G401 (cell line): ENCODE measurements at regions not wholly inside any gene's neighbourhood (a gene's known extent, or its start where the extent isn't known, plus 50 kb on each side); places are given as distances from the start of the nearest gene placed in this dataset.

ENCODE experiments used
- DNase-seq: peaks from one replicate; pipeline ENCODE4 v3.0.0-alpha.2; 2015; ENCODE audit warnings: low spot score
- in situ Hi-C: cut with HindIII; loops from 2 replicates; pipeline ENCODE4 v1.10.0; 2016; ENCODE audit warnings: low sequenced_read_pairs, mixed read lengths

- in situ Hi-C loops = no loop called here
- no peak for DNase-seq
Measured at GRCh38 chr10:59102394-59102793, 74.0 kb upstream of the PHYHIPL start.

GRCh38 chr10:59104186-59104585 is 72.3 kb upstream of the PHYHIPL start:
- DNase-seq = no peak
- in situ Hi-C loops = no loop called here

GRCh38 chr10:59106441-59106840 is 70.0 kb upstream of the PHYHIPL start:
- in situ Hi-C loops = no loop called here
- no peak for DNase-seq

- in situ Hi-C loops = no loop called here
- DNase-seq = no peak
Measured at GRCh38 chr10:59107147-59107546, 69.3 kb upstream of the PHYHIPL start.

GRCh38 chr10:59108296-59108870 is 68.1 kb upstream of the PHYHIPL start:
- in situ Hi-C loops = no loop called here
- DNase-seq = no peak

GRCh38 chr10:59108886-59109288 is 67.6 kb upstream of the PHYHIPL start:
- in situ Hi-C loops = no loop called here
- no peak for DNase-seq

- DNase-seq = no peak
- in situ Hi-C loops = no loop called here
Measured at GRCh38 chr10:59109826-59110225, 66.6 kb upstream of the PHYHIPL start.

GRCh38 chr10:59124187-59124586 is 52.3 kb upstream of the PHYHIPL start:
- no peak for DNase-seq
- in situ Hi-C loops = no loop called here

GRCh38 chr10:59125666-59126065 is 50.8 kb upstream of the PHYHIPL start:
- in situ Hi-C loops = no loop called here
- DNase-seq = no peak

GRCh38 chr10:59126261-59126660 is 50.2 kb upstream of the PHYHIPL start:
- in situ Hi-C loops = no loop called here
- no peak for DNase-seq
